Fibroblast of villous mesenchyme (primary cell): ENCODE measurements at regions not wholly inside any gene's neighbourhood (a gene's known extent, or its start where the extent isn't known, plus 50 kb on each side); places are given as distances from the start of the nearest gene placed in this dataset.
A peak's percentile ranks its signal among the peaks of the same experiment; 100 is the strongest.
"Not testable (repeated sequence)": the region's sequence is repeated elsewhere in the genome, so short reads cannot be mapped to it uniquely, and the experiment has no call there.

Experiments
- DNase-seq: peaks from one replicate; pipeline ENCODE4 v3.0.0-alpha.2; 2010; ENCODE audit warnings: low read depth
- H3K4me3 ChIP-seq: 2 replicates; pipeline ENCODE4 v1.5.1; 2011; ENCODE audit warnings: low read depth, mild to moderate bottlenecking, low read length
- TF ChIP-seq, protein P1 (sequence below): IDR thresholded peaks from 2 replicates; pipeline ENCODE4 v1.5.1; 2012; ENCODE audit warnings: low read depth, mild to moderate bottlenecking, low read length; ENCODE audit not compliant: insufficient read depth

DNA sequence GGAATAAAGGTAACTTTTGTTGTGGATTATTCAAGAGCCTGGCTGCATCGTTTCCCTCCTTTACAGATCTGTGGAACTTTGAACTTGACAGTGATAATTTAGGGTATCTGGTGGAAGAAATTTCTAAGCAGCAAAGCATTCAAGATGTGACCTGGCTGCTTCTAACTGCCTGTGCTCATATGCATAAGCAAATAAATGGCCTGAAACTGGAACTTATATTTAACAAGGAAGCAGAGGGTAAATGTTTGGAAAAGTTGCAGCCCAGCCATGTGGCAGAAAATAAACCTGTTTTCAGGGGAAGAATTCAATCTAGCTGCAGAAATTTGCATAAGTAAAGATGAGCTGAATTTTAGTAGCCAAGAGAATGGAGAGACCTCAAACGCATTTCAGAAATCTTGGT, 173.5 kb downstream of the C6orf118 start:
- no peak overlapping the region for H3K4me3 ChIP-seq
- no peak for DNase-seq
- TF ChIP-seq, protein P1, sequence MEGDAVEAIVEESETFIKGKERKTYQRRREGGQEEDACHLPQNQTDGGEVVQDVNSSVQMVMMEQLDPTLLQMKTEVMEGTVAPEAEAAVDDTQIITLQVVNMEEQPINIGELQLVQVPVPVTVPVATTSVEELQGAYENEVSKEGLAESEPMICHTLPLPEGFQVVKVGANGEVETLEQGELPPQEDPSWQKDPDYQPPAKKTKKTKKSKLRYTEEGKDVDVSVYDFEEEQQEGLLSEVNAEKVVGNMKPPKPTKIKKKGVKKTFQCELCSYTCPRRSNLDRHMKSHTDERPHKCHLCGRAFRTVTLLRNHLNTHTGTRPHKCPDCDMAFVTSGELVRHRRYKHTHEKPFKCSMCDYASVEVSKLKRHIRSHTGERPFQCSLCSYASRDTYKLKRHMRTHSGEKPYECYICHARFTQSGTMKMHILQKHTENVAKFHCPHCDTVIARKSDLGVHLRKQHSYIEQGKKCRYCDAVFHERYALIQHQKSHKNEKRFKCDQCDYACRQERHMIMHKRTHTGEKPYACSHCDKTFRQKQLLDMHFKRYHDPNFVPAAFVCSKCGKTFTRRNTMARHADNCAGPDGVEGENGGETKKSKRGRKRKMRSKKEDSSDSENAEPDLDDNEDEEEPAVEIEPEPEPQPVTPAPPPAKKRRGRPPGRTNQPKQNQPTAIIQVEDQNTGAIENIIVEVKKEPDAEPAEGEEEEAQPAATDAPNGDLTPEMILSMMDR: no peak

DNA sequence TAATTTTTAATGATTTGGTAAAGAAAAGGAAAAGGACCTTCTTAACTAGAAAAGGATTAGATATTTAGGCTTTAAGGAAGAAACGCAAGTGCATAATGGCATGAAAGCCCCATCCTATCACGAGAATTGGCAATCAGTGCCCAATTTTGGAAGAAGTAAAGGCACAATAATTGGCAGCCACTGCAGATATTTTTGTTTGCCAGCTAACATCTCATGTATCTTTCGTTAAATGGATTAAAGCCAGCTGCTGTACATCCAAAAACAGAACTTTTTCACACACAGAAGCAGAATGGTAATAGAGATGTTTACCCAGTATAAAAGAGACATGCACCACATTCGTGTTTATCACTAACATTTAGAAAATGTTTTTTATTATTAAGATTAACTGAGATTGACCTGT, 180.3 kb downstream of the C6orf118 start:
- DNase-seq: no peak
- TF ChIP-seq, protein P1: no peak
- no peak overlapping the region for H3K4me3 ChIP-seq

DNA sequence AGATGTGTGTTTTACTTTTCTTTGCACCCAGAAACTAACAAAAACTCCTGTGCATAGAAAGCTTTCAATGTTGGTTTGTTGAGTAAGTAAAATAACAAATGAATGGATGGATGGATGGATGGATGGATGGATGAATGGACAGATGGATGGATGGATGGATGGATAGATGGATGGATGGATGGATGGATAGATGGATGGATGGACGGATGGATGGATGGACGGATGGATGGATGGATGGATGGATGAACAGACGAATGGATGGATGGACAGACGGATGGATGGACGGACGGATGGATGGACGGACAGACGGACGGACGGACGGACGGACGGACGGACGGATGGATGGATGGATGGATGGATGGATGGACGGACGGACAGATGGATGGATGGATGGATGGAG, 181.7 kb downstream of the C6orf118 start:
- H3K4me3 ChIP-seq, DNase-seq: not testable (repeated sequence)

DNA sequence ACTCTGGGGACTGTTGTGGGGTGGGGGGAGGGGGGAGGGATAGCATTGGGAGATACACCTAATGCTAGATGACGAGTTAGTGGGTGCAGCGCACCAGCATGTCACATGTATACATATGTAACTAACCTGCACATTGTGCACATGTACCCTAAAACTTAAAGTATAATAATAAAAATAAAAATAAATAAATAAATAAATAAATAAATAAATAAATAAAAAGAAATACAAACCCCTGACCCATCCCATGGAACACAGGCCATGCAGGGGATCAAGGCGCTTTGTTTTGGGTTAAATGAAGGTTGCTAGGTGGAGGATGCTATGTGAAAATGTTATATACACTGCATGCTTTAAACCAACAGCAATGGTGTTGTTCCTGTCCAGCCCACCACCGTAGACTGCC, 184.7 kb downstream of the C6orf118 start:
- not testable (repeated sequence) for DNase-seq

DNA sequence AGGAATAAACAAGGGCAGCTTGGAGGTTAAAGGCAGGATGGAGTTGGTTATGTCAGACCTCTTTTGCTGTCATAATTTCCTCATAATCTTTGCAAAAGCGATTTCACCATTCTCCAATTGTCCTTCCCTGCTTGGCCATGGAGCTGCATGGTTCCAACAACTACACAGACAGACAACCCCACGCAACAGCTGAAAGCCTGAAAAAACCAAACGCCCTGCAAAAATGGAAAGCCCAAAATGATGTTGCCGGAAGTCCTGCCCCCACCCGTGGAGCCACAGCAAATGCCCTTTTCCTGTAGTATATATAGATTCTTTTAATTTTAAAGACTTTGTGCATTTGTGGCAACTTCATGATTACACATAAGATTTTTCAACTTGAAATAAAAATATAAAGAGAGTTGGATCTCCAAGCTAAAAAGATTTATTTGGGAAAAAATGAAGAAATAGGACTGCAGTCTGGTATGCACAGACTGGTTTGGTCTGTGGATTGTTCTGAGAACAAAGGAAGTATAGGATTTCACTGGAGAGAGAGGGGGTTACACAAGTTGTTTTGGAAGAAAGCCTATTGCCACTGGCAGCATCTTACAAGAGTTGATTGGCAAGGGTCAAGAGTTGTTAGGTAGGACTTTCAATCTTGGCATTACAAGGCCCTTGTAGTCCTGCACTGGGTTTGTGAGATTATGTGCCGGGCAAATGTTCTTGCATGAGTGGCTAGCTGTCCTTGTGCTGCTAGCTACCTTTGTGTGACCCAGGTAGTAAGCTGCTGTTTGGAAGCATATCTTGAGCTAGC, 190.0 kb downstream of the C6orf118 start:
- peak; percentile 6 for DNase-seq
- TF ChIP-seq, protein P1: no peak
- H3K4me3 ChIP-seq: no peak overlapping the region

More for the DNA sequence above, 184.7 kb downstream of the C6orf118 start:
- not testable (repeated sequence) for H3K4me3 ChIP-seq

DNA sequence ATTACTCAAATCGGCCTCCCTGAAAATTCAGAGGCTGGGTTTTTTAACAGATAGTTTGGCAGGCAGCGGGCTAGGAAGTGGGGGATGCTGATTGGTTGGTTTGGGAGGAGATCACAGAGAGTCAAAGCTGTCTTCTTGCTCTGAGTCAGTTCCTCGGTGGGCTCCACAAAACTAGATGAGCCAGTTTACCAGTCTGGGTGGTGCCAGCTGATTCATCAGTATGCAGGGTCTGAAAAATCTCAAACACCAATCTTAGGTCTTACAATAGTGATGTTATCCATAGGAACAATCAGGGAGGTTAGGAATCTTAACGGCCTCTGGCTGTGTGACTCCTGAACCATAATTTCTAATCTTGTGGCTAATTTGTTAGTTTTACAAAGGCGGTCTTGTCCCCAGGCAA, 190.7 kb downstream of the C6orf118 start:
- TF ChIP-seq, protein P1: no peak
- DNase-seq: no peak
- H3K4me3 ChIP-seq: no peak overlapping the region

DNA sequence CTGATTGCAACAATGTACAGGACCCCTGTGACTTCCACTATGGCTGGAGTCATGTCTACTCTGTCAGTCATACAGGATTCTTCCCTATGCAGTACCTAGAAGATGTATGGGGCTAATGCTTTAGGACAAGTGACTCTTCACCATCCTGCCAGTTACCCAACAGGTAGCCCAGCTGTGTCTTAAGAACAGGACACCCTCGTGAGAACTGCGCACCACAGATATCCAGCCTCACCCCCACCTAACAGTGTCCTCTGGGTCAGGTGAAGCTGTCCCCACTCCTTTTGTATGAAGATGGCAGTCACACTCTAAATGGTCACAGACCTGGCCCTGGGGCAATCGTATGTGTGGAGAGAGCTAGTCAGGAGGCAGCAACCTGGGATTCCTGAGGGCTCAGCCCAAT, 191.6 kb downstream of the C6orf118 start:
- TF ChIP-seq, protein P1: no peak
- DNase-seq: no peak
- no peak overlapping the region for H3K4me3 ChIP-seq

DNA sequence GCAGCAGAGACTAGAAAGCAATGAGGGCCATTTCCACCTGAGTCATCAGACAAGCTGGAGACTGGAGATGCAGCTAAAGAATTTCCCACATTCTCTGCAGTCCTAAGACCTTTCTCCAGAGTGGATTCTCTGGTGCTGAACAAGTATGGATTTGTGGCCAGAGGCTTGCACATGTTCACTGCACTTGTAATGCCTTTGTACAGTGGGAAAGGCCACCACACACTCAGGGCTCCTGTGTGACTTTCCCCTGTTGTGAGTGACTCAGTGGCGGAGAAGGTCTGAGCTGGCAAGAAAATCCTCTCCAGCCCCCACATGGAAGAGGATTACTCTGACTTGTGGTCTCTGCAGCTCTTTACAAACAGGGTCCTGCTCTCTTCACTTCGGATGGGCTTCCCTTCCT, 192.3 kb downstream of the C6orf118 start:
- DNase-seq: no peak
- H3K4me3 ChIP-seq: no peak overlapping the region
- TF ChIP-seq, protein P1: no peak
